HCT116 (cell line): ENCODE measurements at regions not wholly inside any gene's neighbourhood (a gene's known extent, or its start where the extent isn't known, plus 50 kb on each side); places are given as distances from the start of the nearest gene placed in this dataset.

Source experiments
- ATAC-seq: fragments of 200-7000 bp; cut with Tn5 transposase; 2 replicates; pipeline ENCODE4 v1.9.1; 2020; ENCODE audit warnings: mild to moderate bottlenecking, moderate library complexity
- BruUV-seq: library from RNA; stranded (reverse); fragments of 400-500 nt; replicated peaks from 2 replicates; lab custom pipeline; 2021; lab: Mats Ljungman, UMichigan
- CTCF ChIA-PET: fragments of 300-600 bp; sonication (Branson Sonifier 250); formaldehyde crosslinking; loops from one replicate; lab custom pipeline; 2021; ENCODE audit warnings: antibody characterized with exemption; lab: Charles Lee
- POLR2A ChIA-PET: fragments of 300-600, 350-600 bp; sonication (Branson Sonifier 250); formaldehyde crosslinking; loops from one replicate; lab custom pipeline; 2021; ENCODE audit warnings: antibody characterized with exemption; lab: Charles Lee
- RAD21 ChIA-PET, 2 experiments: fragments of 300-600 bp; sonication (Branson Sonifier 250); formaldehyde crosslinking; loops; one replicate each; lab custom pipeline; 2023; ENCODE audit warnings: low total read pairs in 2 of 2; ENCODE audit not compliant: uncharacterized antibody in 2 of 2, unreplicated experiment in 2 of 2, low non-redundant PET in 1 of 2; lab: Charles Lee
- DNase-seq: peaks from one replicate; pipeline ENCODE4 v3.0.0-alpha.2; 2010; ENCODE audit warnings: low read depth, low spot score
- H2AFZ ChIP-seq: fragments of 200-600 bp; shearing (Covaris generic), sonication (generic); 2 replicates; pipeline ENCODE4 v1.6.1; 2017; ENCODE audit warnings: low read depth, mixed run types, mixed read lengths, antibody characterized with exemption, low read length; ENCODE audit not compliant: poor library complexity, severe bottlenecking
- H3K27ac ChIP-seq: 2 replicates; pipeline ENCODE4 v1.5.1; 2012; ENCODE audit warnings: low read depth, low read length
- H3K27me3 ChIP-seq: fragments of 200-600 bp; sonication (generic); 2 replicates; pipeline ENCODE4 v1.6.1; 2016; ENCODE audit warnings: mixed run types, low read length, mixed read lengths; ENCODE audit not compliant: insufficient read depth
- H3K36me3 ChIP-seq, 2 experiments: fragments of 200-500 bp in 1 of 2; fragments of 200-600 bp in 1 of 2; sonication (Bioruptor generic) in 1 of 2; sonication (generic) in 1 of 2; 2 replicates each; pipeline versions ENCODE4 v1.5.1 to v1.6.1; 2014 to 2016; ENCODE audit warnings: low read length in 2 of 2, inconsistent platforms in 1 of 2, mixed read lengths in 1 of 2, mixed run types in 1 of 2; ENCODE audit not compliant: insufficient read depth in 2 of 2, control insufficient read depth in 1 of 2
- H3K4me1 ChIP-seq, 2 experiments: fragments of 200-600 bp in 1 of 2; sonication (generic) in 1 of 2; 2 replicates each; pipeline versions ENCODE4 v1.5.1 to v1.6.1; 2012 to 2017; ENCODE audit warnings: low read length in 2 of 2, inconsistent platforms in 1 of 2, mild to moderate bottlenecking in 1 of 2, mixed read lengths in 1 of 2, mixed run types in 1 of 2, moderate library complexity in 1 of 2; ENCODE audit not compliant: insufficient read depth in 2 of 2, control insufficient read depth in 1 of 2
- H3K4me2 ChIP-seq: fragments of 200-600 bp; sonication (generic); 2 replicates; pipeline ENCODE4 v1.6.1; 2017; ENCODE audit warnings: mixed run types, low read length, mixed read lengths
- H3K4me3 ChIP-seq, 2 experiments: fragments of 200-600 bp in 1 of 2; sonication (generic) in 1 of 2; replicated peaks in 1 of 2; 2 replicates each; pipeline ENCODE4 v1.5.1; 2011 to 2016; ENCODE audit warnings: low read length in 2 of 2, control low read depth in 1 of 2, low read depth in 1 of 2, mild to moderate bottlenecking in 1 of 2, mixed read lengths in 1 of 2, mixed run types in 1 of 2
- H3K79me2 ChIP-seq: fragments of 200-600 bp; sonication (generic); 2 replicates; pipeline ENCODE4 v1.6.1; 2017; ENCODE audit warnings: mild to moderate bottlenecking, mixed run types, low read length, moderate library complexity, mixed read lengths; ENCODE audit not compliant: insufficient read depth
- H3K9ac ChIP-seq: fragments of 200-600 bp; sonication (generic); 2 replicates; pipeline ENCODE4 v1.6.1; 2016; ENCODE audit warnings: low read length, mixed read lengths
- H3K9me2 ChIP-seq: fragments of 200-600 bp; sonication (generic), shearing (Covaris generic); 2 replicates; pipeline ENCODE4 v1.6.1; 2017; ENCODE audit warnings: mixed run types, mild to moderate bottlenecking, moderate library complexity; ENCODE audit not compliant: insufficient read depth
- H3K9me3 ChIP-seq, 2 experiments: fragments of 200-500 bp in 1 of 2; fragments of 200-600 bp in 1 of 2; sonication (Bioruptor generic) in 1 of 2; sonication (generic) in 1 of 2; 2 replicates each; pipeline ENCODE4 v1.6.1; 2014 to 2017; ENCODE audit warnings: low read length in 2 of 2, mixed read lengths in 2 of 2, inconsistent platforms in 1 of 2, low read depth in 1 of 2, mild to moderate bottlenecking in 1 of 2, mixed run types in 1 of 2, moderate library complexity in 1 of 2; ENCODE audit not compliant: control insufficient read depth in 1 of 2, insufficient read depth in 1 of 2
- H4K20me1 ChIP-seq: fragments of 200-600 bp; sonication (generic), shearing (Covaris generic); 2 replicates; pipeline ENCODE4 v1.6.1; 2017; ENCODE audit warnings: mixed run types, mild to moderate bottlenecking, moderate library complexity; ENCODE audit not compliant: insufficient read depth
- ATF3 ChIP-seq: IDR thresholded peaks from 2 replicates; pipeline ENCODE4 v1.6.1; 2012
- CBX3 ChIP-seq: IDR thresholded peaks from 2 replicates; pipeline ENCODE4 v1.6.1; 2012; ENCODE audit warnings: low read depth
- CEBPB ChIP-seq: IDR thresholded peaks from 2 replicates; pipeline ENCODE4 v1.6.1; 2012; ENCODE audit warnings: low read depth
- CTCF ChIP-seq, 3 experiments: fragments of 200-600 bp in 1 of 3; sonication (generic) in 1 of 3; IDR thresholded peaks in 2 of 3; conservative IDR thresholded peaks in 1 of 3; 2 replicates each; pipeline ENCODE4 v1.5.1; 2012 to 2017; ENCODE audit warnings: low read depth in 2 of 3, low read length in 2 of 3, antibody characterized with exemption in 1 of 3, borderline replicate concordance in 1 of 3, control low read depth in 1 of 3, mild to moderate bottlenecking in 1 of 3, mixed read lengths in 1 of 3, mixed run types in 1 of 3, moderate library complexity in 1 of 3; ENCODE audit not compliant: insufficient read depth in 1 of 3
- EZH2 ChIP-seq: fragments of 200-600 bp; sonication (generic); IDR thresholded peaks from 2 replicates; pipeline ENCODE4 v1.6.1; 2017; ENCODE audit warnings: antibody characterized with exemption, mixed run types
- FOSL1 ChIP-seq: IDR thresholded peaks from 2 replicates; pipeline ENCODE4 v1.6.1; 2012; ENCODE audit warnings: low read depth
- JUND ChIP-seq: IDR thresholded peaks from 2 replicates; pipeline ENCODE4 v1.6.1; 2012
- RAD21 ChIP-seq: IDR thresholded peaks from 2 replicates; pipeline ENCODE4 v1.6.1; 2012; ENCODE audit warnings: low read depth, mild to moderate bottlenecking
- YY1 ChIP-seq: IDR thresholded peaks from 2 replicates; pipeline ENCODE4 v1.6.1; 2011; ENCODE audit warnings: low read length, low read depth, moderate library complexity, mild to moderate bottlenecking; ENCODE audit not compliant: insufficient replicate concordance; ENCODE audit errors: extremely low read depth
- ZBTB33 ChIP-seq: IDR thresholded peaks from 2 replicates; pipeline ENCODE4 v1.6.1; 2011; ENCODE audit warnings: mild to moderate bottlenecking, low read length, moderate library complexity; ENCODE audit not compliant: insufficient replicate concordance; ENCODE audit errors: extremely low read depth
- ZNF274 ChIP-seq: fragments of 200-500 bp; sonication (Bioruptor generic); IDR thresholded peaks from 2 replicates; pipeline ENCODE4 v1.6.1; 2014; ENCODE audit warnings: mild to moderate bottlenecking, low read depth, low read length, inconsistent platforms
- intact Hi-C: fragments of 100-400 bp; cut with micrococcal nuclease; formaldehyde crosslinking; loops from 2 replicates; pipeline ENCODE4 v1.10.0; 2022

- ATAC-seq (no peak), DNase-seq (no peak)
- Histone ChIP-seq H3K4me2 (no peak overlapping the region), H3K4me1 (no peaks in the 10 kb centered on the region), H3K4me3 (no peak overlapping the region), H3K9me2 (no peaks in the 10 kb centered on the region), H3K79me2 (no peaks in the 10 kb centered on the region), H2AFZ (no peak overlapping the region), H3K27me3 (no peaks in the 10 kb centered on the region), H3K9ac (no peak overlapping the region), H4K20me1 (no peaks in the 10 kb centered on the region), H3K9me3 (no peaks in the 10 kb centered on the region), H3K27ac (no peak overlapping the region), H3K36me3 (no peaks in the 10 kb centered on the region)
- RAD21 ChIA-PET, result no interaction called here
- TF ChIP-seq CTCF (IDR thresholded peaks at IDR 0.05 in 2 of 3, conservative IDR thresholded peaks at IDR 0.05 in 1 of 3; ENCODE audit: borderline replicate concordance in 1 of 3, insufficient read depth in 1 of 3, low read depth in 2 of 3, low read length in 2 of 3) (no peak), YY1 (no peak), EZH2 (no peak), ZNF274 (no peak), RAD21 (no peak), CEBPB (no peak), FOSL1 (no peak), JUND (no peak), ATF3 (no peak), ZBTB33 (no peak), CBX3 (no peak)
- intact Hi-C loops, result no loop called here
- no TSS peak for BruUV-seq
- POLR2A ChIA-PET, result no interaction called here
- CTCF ChIA-PET, result no interaction called here
Observed at GRCh38 chr15:56798639-56799038, 65.3 kb upstream of the ZNF280D start.
